ENCODE measurements at regions not wholly inside any gene's neighbourhood (a gene's known extent, or its start where the extent isn't known, plus 50 kb on each side); places are given as distances from the start of the nearest gene placed in this dataset.

- ATAC-seq (no peak), DNase-seq (ENCODE audit: low read depth, low spot score) (no peak)
- Histone ChIP-seq H3K4me2 (ENCODE audit: low read length) (no peak overlapping the region), H3K36me3 (ENCODE audit: control insufficient read depth in 1 of 2, insufficient read depth in 2 of 2, low read length in 2 of 2) (no peaks in the 10 kb centered on the region), H3K4me3 (replicated peaks in 1 of 2; ENCODE audit: low read depth in 1 of 2, low read length in 2 of 2) (no peak overlapping the region), H3K27ac (ENCODE audit: low read depth, low read length) (no peak overlapping the region), H3K27me3 (ENCODE audit: insufficient read depth, low read length) (no peaks in the 10 kb centered on the region), H3K79me2 (ENCODE audit: insufficient read depth, low read length) (no peaks in the 10 kb centered on the region), H3K4me1 (ENCODE audit: control insufficient read depth in 1 of 2, insufficient read depth in 2 of 2, low read length in 2 of 2) (no peaks in the 10 kb centered on the region), H4K20me1 (ENCODE audit: insufficient read depth) (no peaks in the 10 kb centered on the region), H3K9me2 (ENCODE audit: insufficient read depth) (no peaks in the 10 kb centered on the region), H2AFZ (ENCODE audit: low read depth, low read length, poor library complexity, severe bottlenecking) (no peak overlapping the region), H3K9me3 (ENCODE audit: control insufficient read depth in 1 of 2, insufficient read depth in 1 of 2, low read depth in 1 of 2, low read length in 2 of 2) (no peaks in the 10 kb centered on the region), H3K9ac (ENCODE audit: low read length) (no peak overlapping the region)
- intact Hi-C loops (cut with micrococcal nuclease), result no loop called here
- no TSS peak for BruUV-seq (replicated peaks)
- no peak for TF ChIP-seq TCF7L2 (IDR thresholded peaks at IDR 0.05; ENCODE audit: borderline replicate concordance, extremely low read depth, insufficient read depth, insufficient read length)
- no peak for TF ChIP-seq EGR1 (IDR thresholded peaks at IDR 0.05; ENCODE audit: low read depth)
- TF ChIP-seq YY1 (IDR thresholded peaks at IDR 0.05; ENCODE audit: extremely low read depth, insufficient replicate concordance, low read depth, low read length), result no peak
- no peak for TF ChIP-seq ZFX (IDR thresholded peaks at IDR 0.05)
- no peak for TF ChIP-seq SRF (IDR thresholded peaks at IDR 0.05; ENCODE audit: low read depth)
- no peak for TF ChIP-seq REST (IDR thresholded peaks at IDR 0.05; ENCODE audit: low read depth)
- TF ChIP-seq ZNF274 (IDR thresholded peaks at IDR 0.05; ENCODE audit: low read depth, low read length), result no peak
- TF ChIP-seq FOSL1 (IDR thresholded peaks at IDR 0.05; ENCODE audit: low read depth), result 0 out of 2 replicates have a peak, but pooled peaks have one; percentile 19
- no peak for TF ChIP-seq POLR2AphosphoS5 (IDR thresholded peaks at IDR 0.05; ENCODE audit: low read depth, low read length)
- TF ChIP-seq ZBTB33 (IDR thresholded peaks at IDR 0.05; ENCODE audit: extremely low read depth, insufficient replicate concordance, low read length), result no peak
- TF ChIP-seq CEBPB (IDR thresholded peaks at IDR 0.05; ENCODE audit: low read depth), result 0 out of 2 replicates have a peak, but pooled peaks have one; percentile 31
- no peak for TF ChIP-seq ATF3 (IDR thresholded peaks at IDR 0.05)
- POLR2A ChIA-PET, result no interaction called here
- RAD21 ChIA-PET (ENCODE audit: low non-redundant PET in 1 of 2, low total read pairs in 2 of 2, uncharacterized antibody in 2 of 2, unreplicated experiment in 2 of 2), result no interaction called here
- CTCF ChIA-PET, result interaction anchor here (0.7 kb wide), 1 partner anchor 72 kb away, joined by 3 read pairs; no protein-coding TSS in a partner anchor
Measured at GRCh38 chr5:154593071-154593470, 115.0 kb upstream of the HAND1 start.
